Neural progenitor cell (in vitro differentiated cells): ENCODE measurements at regions not wholly inside any gene's neighbourhood (a gene's known extent, or its start where the extent isn't known, plus 50 kb on each side); places are given as distances from the start of the nearest gene placed in this dataset.

Experiments
- DNase-seq: peaks from one replicate; pipeline ENCODE4 v3.0.0-alpha.2; 2016; ENCODE audit warnings: low spot score
- H2AFZ ChIP-seq: fragments of 200-600 bp; sonication (generic); replicated peaks from 2 replicates; pipeline ENCODE4 v1.6.1; 2016; ENCODE audit warnings: antibody characterized with exemption
- H3F3A ChIP-seq: fragments of 200-600 bp; sonication (generic); 2 replicates; pipeline ENCODE4 v1.6.1; 2016; ENCODE audit warnings: antibody characterized with exemption, low read depth
- H3K27ac ChIP-seq: fragments of 200-600 bp; sonication (generic); 2 replicates; pipeline ENCODE4 v1.5.1; 2016; ENCODE audit warnings: mild to moderate bottlenecking
- H3K27me3 ChIP-seq: fragments of 200-600 bp; sonication (generic); 2 replicates; pipeline ENCODE4 v1.6.1; 2016; ENCODE audit warnings: mild to moderate bottlenecking, moderate library complexity
- H3K36me3 ChIP-seq: fragments of 200-600 bp; sonication (generic); 2 replicates; pipeline ENCODE4 v1.5.1; 2016
- H3K4me1 ChIP-seq: fragments of 200-600 bp; sonication (generic); 2 replicates; pipeline ENCODE4 v1.6.1; 2016; ENCODE audit warnings: mixed run types
- H3K4me2 ChIP-seq: fragments of 200-600 bp; sonication (generic); 2 replicates; pipeline ENCODE4 v1.6.1; 2016
- H3K4me3 ChIP-seq: fragments of 200-600 bp; sonication (generic); 2 replicates; pipeline ENCODE4 v1.5.1; 2016
- H3K79me2 ChIP-seq: fragments of 200-600 bp; sonication (generic); 2 replicates; pipeline ENCODE4 v1.6.1; 2016; ENCODE audit warnings: low read depth
- H3K9ac ChIP-seq: fragments of 200-600 bp; sonication (generic); 2 replicates; pipeline ENCODE4 v1.6.1; 2016
- H3K9me3 ChIP-seq: fragments of 200-600 bp; sonication (generic); 2 replicates; pipeline ENCODE4 v1.5.1; 2016; ENCODE audit warnings: low read depth
- H4K20me1 ChIP-seq: fragments of 200-600 bp; sonication (generic); 2 replicates; pipeline ENCODE4 v1.6.1; 2016; ENCODE audit warnings: low read depth
- H3K27ac Mint-ChIP-seq: 3 replicates; pipeline ENCODE4 v1.8.0; 2021; ENCODE audit warnings: mixed read lengths
- H3K27me3 Mint-ChIP-seq: 2 replicates; pipeline ENCODE4 v1.8.0; 2022; ENCODE audit warnings: low read depth, mild to moderate bottlenecking, inconsistent platforms, moderate library complexity, mixed read lengths; ENCODE audit not compliant: insufficient read depth
- H3K36me3 Mint-ChIP-seq: 3 replicates; pipeline ENCODE4 v1.8.0; 2021; ENCODE audit warnings: mixed read lengths
- H3K4me1 Mint-ChIP-seq: 3 replicates; pipeline ENCODE4 v1.8.0; 2021; ENCODE audit warnings: mixed read lengths
- H3K4me3 Mint-ChIP-seq: 3 replicates; pipeline ENCODE4 v1.8.0; 2021; ENCODE audit warnings: mild to moderate bottlenecking, moderate library complexity, mixed read lengths
- H3K9me3 Mint-ChIP-seq: 3 replicates; pipeline ENCODE4 v1.8.0; 2020; ENCODE audit warnings: mixed read lengths
- EZH2 ChIP-seq: fragments of 200-600 bp; sonication (generic); IDR thresholded peaks from 2 replicates; pipeline ENCODE4 v1.6.1; 2017; ENCODE audit warnings: antibody characterized with exemption, mild to moderate bottlenecking, moderate library complexity
- EZH2phosphoT487 ChIP-seq: fragments of 200-600 bp; sonication (generic); IDR thresholded peaks from 2 replicates; pipeline ENCODE4 v1.6.1; 2017; ENCODE audit warnings: antibody characterized with exemption
- TF ChIP-seq, protein P1 (sequence below): fragments of 200-600 bp; sonication (generic); IDR thresholded peaks from 2 replicates; pipeline ENCODE4 v1.5.1; 2017; ENCODE audit warnings: antibody characterized with exemption, mild to moderate bottlenecking

DNA sequence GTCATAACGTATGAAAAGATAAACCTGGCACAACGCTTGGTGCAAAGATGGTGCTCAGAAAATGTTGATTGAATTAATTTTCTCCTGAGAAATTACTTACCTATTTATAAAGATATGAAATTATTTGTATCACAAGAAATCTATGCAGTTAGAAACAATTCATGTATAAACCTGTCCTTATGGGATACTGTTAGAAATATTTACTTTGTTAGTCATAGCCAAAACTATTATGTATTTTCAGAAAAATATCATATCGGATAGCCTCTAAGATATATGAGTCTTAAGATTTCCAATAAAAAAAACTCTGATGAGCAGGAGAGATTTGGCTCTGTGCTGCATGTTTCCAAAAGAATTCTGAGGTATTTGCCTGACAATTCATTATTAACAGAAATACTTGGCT lies 880.7 kb downstream of the LRRTM4 start:
- H3K36me3 ChIP-seq: no peaks in the 10 kb centered on the region
- H3K4me3 Mint-ChIP-seq: no peak overlapping the region
- H3K27ac ChIP-seq: no peak overlapping the region
- no peaks in the 10 kb centered on the region for H3K79me2 ChIP-seq
- no peak overlapping the region for H3K9ac ChIP-seq
- no peaks in the 10 kb centered on the region for H3K27me3 ChIP-seq
- H2AFZ ChIP-seq: no peak overlapping the region
- H3K9me3 Mint-ChIP-seq: peaks cover 10% of the 10 kb centered on the region
- no peaks in the 10 kb centered on the region for H3F3A ChIP-seq
- no peaks in the 10 kb centered on the region for H3K9me3 ChIP-seq
- H3K36me3 Mint-ChIP-seq: no peaks in the 10 kb centered on the region
- H3K27ac Mint-ChIP-seq: no peak overlapping the region
- TF ChIP-seq, protein P1, sequence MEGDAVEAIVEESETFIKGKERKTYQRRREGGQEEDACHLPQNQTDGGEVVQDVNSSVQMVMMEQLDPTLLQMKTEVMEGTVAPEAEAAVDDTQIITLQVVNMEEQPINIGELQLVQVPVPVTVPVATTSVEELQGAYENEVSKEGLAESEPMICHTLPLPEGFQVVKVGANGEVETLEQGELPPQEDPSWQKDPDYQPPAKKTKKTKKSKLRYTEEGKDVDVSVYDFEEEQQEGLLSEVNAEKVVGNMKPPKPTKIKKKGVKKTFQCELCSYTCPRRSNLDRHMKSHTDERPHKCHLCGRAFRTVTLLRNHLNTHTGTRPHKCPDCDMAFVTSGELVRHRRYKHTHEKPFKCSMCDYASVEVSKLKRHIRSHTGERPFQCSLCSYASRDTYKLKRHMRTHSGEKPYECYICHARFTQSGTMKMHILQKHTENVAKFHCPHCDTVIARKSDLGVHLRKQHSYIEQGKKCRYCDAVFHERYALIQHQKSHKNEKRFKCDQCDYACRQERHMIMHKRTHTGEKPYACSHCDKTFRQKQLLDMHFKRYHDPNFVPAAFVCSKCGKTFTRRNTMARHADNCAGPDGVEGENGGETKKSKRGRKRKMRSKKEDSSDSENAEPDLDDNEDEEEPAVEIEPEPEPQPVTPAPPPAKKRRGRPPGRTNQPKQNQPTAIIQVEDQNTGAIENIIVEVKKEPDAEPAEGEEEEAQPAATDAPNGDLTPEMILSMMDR: no peak
- TF ChIP-seq EZH2phosphoT487 (no peak), EZH2 (no peak)
- H3K4me3 ChIP-seq: no peak overlapping the region
- peaks cover 2% of the 10 kb centered on the region for H3K27me3 Mint-ChIP-seq
- H3K4me1 Mint-ChIP-seq: no peaks in the 10 kb centered on the region
- H3K4me2 ChIP-seq: no peak overlapping the region
- H4K20me1 ChIP-seq: no peaks in the 10 kb centered on the region
- H3K4me1 ChIP-seq: no peaks in the 10 kb centered on the region
- DNase-seq: no peak

DNA sequence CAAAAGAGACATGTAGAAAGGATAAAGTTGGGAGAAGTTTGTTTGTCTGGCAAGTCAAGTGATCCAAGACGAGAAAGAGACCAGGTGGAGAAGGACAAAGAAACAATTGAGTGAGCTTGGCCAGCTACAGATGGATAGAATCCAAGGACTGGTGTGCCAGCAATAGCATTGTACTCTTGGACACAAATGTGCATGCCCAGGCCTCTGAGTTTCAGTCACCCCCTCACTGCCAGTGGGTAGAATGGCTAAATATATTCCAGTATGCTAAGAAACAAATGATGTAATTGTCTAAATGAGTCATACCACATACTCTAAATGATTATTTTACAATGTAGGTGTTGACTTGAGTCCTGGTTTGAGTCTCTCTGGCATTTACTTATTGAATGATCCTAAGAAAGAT lies 881.3 kb downstream of the LRRTM4 start:
- H3K9ac ChIP-seq: no peak overlapping the region
- H3K27ac Mint-ChIP-seq: no peak overlapping the region

DNA sequence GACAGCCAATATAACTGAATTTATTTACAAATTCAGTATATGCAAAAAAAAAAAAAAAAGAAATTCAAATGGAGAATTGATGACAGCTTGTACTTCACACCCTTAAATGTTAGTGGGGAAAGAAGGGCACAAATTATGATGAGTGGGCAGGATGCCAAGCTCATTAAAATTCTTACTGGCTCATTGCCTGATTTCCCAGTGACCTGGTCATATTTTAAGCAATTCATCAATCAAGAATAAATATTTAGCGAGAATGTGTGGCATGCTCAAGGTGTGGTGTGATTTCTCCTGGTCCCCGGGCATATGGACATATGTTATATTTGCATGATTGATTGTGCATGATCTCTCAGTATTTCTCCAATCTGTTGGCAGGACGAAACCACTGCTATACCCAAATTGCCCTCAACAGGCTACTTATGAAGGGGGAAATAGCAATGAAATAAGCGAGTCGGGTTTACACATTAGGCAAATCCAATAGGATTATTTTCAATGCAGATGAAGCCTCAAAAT lies 883.0 kb downstream of the LRRTM4 start:
- Histone ChIP-seq H3K9me3 (no peaks in the 10 kb centered on the region), H4K20me1 (no peaks in the 10 kb centered on the region), H3K4me2 (no peak overlapping the region), H3F3A (no peaks in the 10 kb centered on the region), H3K79me2 (no peaks in the 10 kb centered on the region), H3K27ac (no peak overlapping the region), H3K36me3 (no peaks in the 10 kb centered on the region), H3K9ac (no peak overlapping the region), H3K4me1 (no peaks in the 10 kb centered on the region), H3K4me3 (no peak overlapping the region), H2AFZ (no peak overlapping the region), H3K27me3 (no peaks in the 10 kb centered on the region)
- DNase-seq: no peak
- no peaks in the 10 kb centered on the region for H3K27me3 Mint-ChIP-seq
- H3K4me1 Mint-ChIP-seq: no peaks in the 10 kb centered on the region
- no peak for TF ChIP-seq EZH2phosphoT487
- TF ChIP-seq EZH2: no peak
- TF ChIP-seq, protein P1: no peak
- H3K36me3 Mint-ChIP-seq: no peaks in the 10 kb centered on the region
- H3K4me3 Mint-ChIP-seq: no peak overlapping the region
- H3K27ac Mint-ChIP-seq: no peak overlapping the region
- H3K9me3 Mint-ChIP-seq: peaks cover 4% of the 10 kb centered on the region

More for the DNA sequence above, 881.3 kb downstream of the LRRTM4 start:
- no peaks in the 10 kb centered on the region for H3K27me3 ChIP-seq
- TF ChIP-seq, protein P1: no peak
- TF ChIP-seq EZH2phosphoT487 (no peak), EZH2 (no peak)
- H3K79me2 ChIP-seq: no peaks in the 10 kb centered on the region
- H3K27me3 Mint-ChIP-seq: peaks cover 2% of the 10 kb centered on the region
- no peaks in the 10 kb centered on the region for H3K36me3 ChIP-seq
- DNase-seq: no peak
- no peaks in the 10 kb centered on the region for H3F3A ChIP-seq
- no peak overlapping the region for H3K4me3 ChIP-seq
- H3K9me3 ChIP-seq: no peaks in the 10 kb centered on the region
- H3K27ac ChIP-seq: no peak overlapping the region
- H3K9me3 Mint-ChIP-seq: peaks cover 10% of the 10 kb centered on the region
- no peaks in the 10 kb centered on the region for H3K4me1 Mint-ChIP-seq
- no peak overlapping the region for H3K4me2 ChIP-seq
- H2AFZ ChIP-seq: no peak overlapping the region
- no peaks in the 10 kb centered on the region for H3K4me1 ChIP-seq
- no peaks in the 10 kb centered on the region for H4K20me1 ChIP-seq
- H3K36me3 Mint-ChIP-seq: no peaks in the 10 kb centered on the region
- no peak overlapping the region for H3K4me3 Mint-ChIP-seq
